ENCODE measurements at regions not wholly inside any gene's neighbourhood (a gene's known extent, or its start where the extent isn't known, plus 50 kb on each side); places are given as distances from the start of the nearest gene placed in this dataset.

DNA sequence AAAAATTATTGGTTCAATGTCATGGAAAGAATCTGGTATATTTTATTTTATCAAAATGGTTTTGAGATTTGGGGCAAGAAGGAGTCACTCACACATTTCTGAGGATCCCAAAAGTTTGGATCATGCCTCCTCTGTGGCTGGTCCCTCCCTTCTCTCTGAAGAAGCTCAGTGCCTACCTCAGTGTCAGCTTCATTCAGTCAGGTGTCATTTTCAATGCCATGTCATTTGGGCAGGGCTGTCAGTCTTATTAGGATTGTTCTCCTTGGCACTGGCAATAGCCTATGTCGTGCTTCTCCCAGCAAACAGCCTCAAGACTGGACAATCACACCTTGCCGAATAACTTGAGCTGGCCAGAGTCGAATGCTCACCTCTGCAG lies 264.5 kb upstream of the CAMK1G start:
- no peak for DNase-seq

DNA sequence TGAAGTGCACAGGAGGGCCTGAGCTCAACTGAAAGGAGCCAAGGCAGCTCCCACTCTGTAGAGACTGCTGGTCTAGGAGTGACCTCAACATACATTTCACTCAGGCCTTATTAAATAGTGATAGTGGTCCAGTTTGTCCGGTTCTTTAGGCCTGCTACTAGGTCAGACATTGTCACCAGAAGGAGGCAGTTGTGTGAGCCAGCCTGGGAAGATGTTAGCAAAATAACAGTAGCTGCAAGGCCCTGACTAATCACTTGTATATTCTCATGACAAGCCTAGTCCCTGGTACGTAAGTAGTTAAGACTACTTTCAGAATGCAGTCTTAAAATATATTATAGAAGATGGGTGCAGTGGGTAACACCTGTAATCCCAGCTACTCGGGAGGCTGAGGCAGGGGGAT lies 264.0 kb upstream of the CAMK1G start:
- DNase-seq = no peak

DNA sequence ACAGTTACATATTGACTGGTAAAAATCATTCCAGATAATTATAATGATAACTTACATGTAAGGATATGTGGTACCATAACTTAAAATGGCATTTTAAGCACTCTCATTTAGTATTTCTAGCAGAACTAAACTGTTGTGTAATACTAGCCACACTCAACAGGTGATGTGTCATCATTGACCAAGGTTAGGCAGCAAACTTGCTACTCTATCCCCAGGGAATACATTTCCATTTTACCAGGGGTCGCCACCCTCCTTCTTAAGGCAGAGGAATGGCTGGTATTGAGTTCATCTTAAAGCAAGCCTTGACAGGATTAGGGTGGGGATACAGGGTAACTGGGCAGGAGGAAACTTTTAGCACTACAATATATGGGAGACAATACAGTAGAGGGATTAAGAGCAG lies 259.8 kb upstream of the CAMK1G start:
- DNase-seq = no peak

DNA sequence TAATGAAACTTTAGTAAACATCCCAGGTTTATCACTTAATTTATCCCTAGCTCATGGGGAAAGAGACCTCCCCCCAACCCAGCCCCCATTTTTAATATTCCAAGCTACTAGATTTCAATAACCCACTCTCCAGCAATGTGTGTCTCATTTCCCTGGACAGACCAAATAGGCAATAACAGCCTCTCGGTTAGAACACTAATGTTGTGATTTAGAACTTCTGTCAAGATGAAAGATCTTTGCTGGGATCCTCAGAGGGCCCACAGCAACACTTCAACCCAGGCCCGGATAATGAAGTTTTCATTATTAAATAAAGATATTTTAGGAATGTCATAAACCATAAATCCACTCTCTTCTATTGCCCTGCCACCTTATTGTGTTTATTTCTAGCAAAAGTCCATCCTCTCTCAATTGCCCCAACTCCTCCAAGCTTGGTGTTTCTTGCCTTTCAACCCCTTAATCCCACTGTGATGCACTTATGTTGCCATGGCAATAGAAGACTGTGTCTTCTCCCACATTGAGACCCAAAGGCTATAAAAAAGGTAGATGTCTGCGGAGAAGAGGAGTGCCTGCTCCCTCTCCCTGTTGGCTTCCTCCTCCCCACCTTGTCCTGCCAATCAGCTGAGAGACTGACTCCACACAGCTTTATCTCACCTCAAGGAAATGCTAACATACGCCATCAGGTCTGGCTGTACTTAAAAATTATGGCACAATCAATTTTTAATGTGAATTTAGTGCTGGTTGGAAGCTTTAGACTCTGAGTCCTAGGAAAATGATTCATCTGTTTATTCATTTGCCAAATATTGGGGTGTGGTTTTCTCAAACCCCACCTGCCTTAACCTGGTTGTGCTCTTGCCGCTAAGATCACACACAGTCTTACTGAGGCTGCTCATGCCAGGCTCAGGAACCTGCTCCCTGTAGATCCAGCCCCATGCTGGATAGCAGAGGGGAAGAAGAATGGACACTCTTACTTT lies 258.3 kb upstream of the CAMK1G start:
- DNase-seq = no peak

DNA sequence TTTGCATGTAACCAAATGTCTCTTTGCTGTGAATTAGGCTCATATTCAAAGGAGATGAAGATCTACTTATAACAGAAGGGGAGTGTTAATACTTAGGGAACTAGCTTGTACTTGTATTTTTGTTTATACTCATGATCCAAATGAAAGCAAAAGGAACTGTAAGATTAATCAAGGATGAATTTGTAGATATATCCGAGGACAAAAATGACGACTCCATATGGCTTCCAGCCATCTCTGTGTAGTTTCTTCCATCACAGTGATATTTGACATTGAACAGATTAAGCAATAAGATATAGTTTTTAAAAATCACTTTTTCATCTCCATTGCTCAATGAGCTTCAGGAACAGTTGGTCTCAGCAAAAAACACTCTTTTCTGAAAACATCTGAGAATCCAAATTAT lies 257.4 kb upstream of the CAMK1G start:
- no peak for DNase-seq

DNA sequence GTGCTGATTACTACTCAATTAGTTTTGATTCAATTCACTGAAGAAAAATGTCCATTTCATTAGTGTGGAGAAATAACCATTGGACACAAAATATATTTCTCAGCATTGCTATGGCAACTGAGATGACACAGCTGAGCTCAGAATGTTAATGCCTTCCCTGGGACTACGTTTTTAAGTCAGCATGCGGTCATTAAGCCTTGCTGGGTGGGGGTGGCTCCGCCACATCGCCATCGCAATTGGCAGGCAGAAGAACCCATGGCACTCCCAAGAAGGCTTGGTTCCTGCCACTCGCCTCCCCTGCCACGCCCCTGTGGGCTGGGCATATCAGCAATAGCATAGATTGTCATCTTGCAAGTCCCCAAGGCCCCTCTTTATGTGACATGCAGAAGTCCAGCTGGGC lies 256.7 kb upstream of the CAMK1G start:
- no peak for DNase-seq

DNA sequence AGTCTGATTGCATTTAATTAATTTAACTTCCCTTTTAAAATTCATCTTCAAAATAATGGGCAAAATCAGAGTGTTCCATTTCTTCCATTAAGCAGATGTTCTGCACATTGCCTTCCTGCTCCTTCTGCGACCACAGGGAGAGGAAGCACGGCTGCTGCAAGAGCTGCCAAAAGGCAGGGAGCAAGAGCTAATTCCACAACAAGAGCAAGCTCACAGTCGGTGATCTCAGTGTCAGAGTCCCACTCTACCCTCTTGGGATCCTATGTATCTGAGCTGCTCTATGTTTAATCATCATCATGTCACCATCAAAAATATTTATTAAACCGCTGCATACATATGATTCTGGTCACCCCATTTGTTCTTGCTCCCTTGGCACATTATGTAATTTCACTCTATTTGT lies 255.3 kb upstream of the CAMK1G start:
- no peak for DNase-seq

DNA sequence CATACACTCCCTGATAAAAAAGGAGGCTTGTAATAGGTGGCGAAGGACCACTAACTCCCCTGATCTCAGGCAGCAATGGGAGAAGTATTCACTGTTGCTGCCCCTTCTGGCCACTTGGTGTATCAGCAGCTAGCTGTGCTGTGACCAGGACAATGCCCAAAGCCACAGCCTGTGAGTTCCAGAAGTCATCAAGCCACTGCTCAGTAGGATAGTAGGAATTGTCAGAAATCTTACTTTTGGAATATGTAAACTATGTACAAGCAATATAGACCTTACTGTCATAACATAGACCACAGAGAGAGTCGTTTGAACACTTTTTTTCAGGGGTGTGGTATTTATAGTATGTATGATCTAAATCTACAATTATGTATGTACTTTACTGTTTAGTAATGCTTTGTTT lies 248.3 kb upstream of the CAMK1G start:
- DNase-seq = peak; percentile 1 to 12

DNA sequence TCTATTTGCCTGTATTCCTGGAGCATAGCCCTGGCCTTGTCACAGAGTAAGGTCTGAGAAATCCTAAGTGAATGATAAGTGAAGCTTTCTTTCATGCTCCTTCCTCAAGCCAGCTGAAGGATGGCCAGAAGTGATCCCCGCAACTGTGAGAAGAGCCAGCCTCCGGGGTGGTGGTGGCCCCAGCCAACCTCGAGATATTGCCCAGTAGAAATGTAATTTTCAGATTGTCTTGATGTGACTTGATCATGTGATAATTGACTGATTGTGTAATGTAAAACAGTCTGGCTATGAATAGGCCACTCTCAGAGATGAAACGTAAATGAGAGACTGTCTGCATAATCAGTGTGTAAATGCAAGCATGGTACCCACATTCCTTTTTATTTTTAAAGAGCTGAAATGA lies 242.4 kb upstream of the CAMK1G start:
- DNase-seq = no peak

DNA sequence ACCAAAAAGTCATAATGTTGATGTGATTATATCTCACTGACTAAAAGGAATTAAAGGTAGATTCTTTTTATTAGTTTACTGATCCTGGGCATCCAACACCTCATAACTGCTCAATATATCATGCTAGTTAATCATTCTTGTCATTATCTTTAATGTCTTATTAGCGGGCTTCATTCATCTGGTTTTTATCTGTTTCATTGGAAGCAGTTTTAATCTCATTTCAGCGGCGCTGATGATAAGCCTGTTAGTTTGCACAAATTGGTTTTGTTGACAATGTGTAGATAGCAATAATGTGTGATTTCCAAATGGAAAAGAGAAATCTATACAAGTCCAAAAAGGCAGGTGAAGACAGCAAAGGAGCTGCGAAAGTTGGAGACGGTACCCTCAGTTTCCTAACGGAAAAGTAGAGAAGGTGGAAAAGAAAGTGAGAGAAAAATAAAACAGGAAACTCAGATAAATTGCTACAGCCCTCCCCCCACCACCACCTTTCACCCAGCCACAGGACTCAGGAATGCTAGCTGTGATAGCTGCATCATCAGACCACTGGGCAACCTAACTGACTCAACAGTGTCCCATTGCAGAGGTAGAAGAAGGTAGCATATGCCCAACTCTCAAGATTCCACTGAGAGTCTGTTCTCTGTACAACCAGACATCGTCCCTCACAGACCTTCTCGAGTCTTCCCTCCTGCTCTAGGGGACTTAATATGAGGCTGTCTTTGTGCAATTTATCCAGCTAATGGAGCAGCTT lies 241.7 kb upstream of the CAMK1G start:
- no peak for DNase-seq

DNA sequence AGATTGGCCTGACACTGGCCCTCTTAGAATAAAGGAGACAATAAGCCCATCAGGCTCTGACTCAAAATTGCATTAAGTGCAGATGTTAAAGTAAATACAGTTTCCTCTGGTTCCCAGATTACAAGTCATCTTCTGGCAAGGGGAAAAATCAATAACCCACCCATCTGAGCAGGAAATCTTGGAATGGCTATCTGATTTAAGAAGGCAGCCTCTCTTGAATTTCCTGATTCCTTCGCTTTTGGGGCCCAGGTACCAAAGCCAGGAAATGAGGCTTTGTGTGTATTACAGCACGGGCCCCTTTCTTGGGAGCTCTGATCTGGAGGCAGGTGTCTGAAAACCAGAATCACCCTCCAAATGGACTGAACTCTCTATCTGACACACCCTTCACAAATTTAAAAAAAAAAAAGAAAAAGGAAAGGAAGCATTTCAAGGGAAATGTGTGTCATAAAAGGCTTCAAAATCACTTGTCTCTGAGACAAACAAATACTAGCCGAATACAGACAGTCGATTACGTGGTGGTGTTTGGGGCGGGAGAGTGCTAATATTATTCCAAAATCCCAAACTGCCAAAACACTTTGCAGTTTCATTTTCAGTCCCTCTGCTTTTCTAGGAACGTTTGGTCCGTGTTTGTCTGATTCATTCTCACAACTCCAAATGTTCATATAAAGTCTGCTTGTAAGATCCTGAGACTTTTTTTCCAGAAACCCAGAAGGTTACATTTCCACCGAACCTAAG lies 240.9 kb upstream of the CAMK1G start:
- DNase-seq = no peak

DNA sequence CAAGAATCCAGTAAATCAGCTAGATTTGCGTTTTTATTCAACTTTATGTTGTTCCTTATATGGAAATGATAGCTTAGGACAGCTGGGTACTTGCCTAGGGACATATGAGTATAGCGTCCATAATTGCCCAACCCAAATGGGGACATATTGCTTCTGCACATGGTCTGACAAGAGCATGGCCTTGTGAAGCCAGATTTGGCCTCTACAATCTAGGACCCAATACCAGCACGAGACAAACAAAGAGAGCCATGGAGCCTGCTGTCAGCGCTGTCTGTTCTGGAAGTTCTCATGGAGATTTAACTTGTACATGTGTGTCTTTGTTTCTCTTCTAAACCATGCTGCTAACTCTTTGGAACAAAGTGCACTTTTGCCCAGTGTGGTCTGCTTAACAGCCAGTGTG lies 240.0 kb upstream of the CAMK1G start:
- no peak for DNase-seq

DNA sequence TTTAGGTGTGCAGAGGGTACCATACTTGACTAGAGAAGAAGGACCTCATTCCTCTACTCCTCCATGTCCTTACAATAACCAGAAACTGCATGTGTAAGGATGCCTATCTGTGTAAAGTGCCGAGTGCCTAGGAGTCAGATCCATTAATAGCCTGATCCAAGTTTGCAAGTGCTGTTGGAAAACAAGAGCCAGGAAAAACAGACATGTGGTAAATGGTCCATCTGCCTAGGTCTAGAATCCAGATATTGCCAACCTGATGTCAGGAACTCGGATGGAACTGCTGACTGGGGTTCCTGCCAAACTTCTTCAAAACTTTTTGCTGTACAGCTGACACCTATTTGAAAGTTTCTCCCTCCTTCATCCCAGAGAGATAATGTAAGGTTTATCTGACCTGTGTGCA lies 239.4 kb upstream of the CAMK1G start:
- no peak for DNase-seq

DNA sequence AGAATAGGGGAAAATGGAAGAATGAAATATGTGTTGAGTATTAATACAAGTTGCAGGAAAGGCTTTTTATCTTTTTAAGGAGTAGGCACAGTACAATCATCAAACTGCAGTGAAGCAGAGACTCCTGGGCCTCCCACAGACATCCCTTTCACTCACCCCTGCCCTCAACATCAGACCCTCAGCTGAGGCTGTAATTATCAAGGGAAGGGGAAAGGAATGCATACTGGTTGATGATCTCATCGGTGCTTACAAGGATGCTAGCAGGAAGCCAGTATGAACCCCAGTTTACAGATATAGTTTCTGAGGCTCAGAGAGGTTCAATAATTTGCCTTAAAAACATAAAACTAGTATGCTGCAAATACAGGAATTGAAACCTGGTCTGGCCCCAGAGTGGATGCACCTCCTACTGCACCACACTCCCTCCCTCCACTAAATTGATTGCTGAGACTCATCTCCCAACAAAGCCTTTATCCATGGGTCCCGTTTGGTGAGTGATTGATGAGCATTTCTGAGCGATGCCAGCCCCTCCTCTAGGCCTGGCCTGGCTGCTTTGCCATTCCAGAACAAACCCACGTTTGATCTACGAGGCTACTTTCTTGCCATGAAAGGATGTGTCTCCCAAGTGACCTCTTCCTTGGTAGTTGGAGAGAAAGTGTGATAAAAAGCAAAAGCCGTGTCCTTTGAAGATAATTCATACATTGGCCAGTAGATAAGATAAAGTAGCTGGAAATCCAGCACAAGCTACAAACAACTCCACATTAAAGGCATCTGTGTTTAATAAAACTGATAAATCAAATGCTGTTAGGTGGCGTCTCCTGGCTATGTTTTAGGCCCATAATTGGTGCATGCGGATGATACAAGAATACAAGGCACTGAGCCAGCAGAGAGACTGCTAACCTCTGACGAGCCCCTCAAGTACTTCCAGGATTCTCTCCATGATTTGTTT lies 233.9 kb upstream of the CAMK1G start:
- no peak for DNase-seq

DNA sequence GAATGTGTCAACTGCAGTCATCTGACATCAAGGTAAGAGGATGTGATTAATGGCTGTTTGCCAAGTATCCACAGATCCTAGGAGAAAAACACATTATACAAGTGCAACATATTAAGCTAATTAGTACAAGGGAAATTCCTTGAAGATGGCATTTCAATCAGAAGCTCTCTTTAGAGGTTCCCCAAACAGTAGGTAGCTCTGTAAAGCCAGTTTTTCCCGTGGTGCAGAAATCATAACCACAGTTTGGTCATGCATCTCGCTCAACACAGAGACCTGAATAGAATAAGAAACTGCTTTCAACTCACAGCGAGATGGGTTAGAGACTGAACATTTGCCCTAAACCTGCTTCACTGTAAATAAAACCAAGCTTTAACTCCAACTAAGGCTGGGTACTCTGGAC lies 230.5 kb upstream of the CAMK1G start:
- no peak for DNase-seq

DNA sequence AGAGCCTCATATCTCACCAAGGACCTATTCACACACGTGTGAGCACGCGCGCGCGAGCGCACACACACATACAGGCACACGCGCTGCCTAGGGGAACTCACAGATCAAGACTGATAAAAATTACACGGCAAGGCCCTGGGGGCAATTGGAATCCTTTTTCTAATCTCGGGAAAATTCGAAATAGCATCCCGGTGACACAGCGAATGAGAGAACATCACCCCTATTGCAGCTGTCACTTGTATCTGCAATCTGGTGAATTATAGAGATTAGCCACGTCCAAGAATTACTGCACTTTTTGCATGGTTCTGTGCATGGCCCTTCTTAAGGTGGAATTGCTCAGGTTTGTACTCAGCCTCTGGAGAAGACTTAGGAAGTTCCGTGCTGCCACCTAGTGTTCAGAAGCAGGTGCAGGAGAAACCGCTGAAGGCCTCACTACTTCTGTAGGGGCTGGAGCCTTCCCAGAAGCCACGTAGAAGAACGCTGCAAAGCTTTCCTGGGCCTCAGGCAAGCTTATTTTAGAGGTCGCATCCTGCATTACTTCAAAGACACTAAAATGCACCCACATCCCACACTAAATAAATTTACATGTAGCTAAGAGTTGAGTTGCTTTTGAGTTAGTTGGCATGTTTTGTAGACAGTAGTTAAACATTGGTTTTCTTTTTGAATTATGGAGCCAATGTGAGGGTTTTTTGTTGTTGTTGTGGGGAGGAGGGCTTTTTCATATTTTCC lies 229.2 kb upstream of the CAMK1G start:
- DNase-seq = peak; percentile 52 to 69

DNA sequence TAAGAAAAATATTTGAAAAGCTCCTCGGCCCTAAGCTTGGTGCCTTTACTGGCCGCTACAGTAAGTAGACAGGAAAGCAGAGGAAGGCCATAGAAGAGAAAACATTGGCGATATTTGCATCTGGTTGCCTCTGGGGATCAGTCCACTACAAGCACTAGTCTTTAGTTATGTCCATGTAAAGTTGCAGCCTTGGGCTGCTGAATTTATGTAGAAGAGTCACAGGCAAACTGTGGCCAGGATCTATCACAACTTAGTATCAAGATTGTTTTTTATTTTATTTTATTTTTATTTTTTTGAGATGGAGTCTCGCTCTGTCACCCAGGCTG lies 228.7 kb upstream of the CAMK1G start:
- no peak for DNase-seq

DNA sequence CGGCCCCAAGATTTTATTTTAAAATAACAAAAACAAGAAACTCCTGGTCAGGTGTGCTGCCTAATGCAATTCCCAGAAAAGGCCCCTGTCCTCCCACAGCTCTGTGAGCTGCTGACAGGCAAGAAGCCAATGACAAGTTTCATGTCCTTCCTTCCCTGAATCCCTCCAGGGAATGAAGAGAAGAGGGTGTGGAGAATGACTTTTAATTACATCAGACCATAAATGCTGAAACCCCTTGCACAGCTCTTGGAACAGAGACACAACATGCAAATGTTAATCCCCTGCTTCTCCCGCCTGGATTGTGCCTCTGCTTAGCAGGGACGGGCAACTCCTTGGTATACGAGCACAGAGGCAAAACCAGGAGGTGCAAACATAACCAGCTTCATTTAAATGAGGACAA lies 228.1 kb upstream of the CAMK1G start:
- DNase-seq = no peak

DNA sequence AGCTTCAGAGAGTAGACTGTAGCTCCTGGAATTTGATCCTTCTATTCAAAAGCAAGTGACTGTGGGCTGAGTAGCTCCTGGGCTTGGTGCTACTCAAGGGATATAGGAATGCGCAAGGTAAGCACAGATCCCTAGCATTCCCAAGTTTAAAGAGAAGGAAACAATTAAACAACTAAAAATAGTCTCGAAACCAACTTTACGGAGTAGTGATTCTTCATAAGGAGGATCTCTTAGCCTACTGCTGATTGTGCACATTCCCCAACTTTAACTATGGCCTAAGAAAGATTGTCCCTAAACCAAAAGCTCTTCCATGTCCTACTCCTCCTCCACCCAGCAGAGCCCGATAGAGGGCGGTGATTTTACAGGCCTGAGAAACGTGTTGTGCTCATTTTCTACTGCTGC lies 226.5 kb upstream of the CAMK1G start:
- DNase-seq = no peak

DNA sequence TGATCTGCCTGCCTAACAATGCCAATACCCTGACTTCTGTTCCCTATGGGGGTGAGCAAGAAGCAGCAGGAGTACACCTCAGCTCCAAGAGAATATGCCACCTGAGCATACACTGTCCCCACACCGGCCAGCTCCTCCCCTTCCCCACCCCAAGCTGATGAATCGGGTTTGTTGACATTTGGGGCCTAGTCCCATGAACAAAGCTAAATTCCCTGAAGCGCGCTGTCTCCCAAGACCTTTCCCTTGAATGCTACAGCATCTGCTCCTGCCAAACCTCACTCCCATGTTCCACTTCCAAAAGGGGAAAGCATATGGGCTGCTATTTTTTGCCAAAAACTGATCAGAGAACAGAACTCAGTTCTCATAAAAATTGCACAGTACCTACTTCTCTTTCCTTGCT lies 220.4 kb upstream of the CAMK1G start:
- no peak for DNase-seq

DNA sequence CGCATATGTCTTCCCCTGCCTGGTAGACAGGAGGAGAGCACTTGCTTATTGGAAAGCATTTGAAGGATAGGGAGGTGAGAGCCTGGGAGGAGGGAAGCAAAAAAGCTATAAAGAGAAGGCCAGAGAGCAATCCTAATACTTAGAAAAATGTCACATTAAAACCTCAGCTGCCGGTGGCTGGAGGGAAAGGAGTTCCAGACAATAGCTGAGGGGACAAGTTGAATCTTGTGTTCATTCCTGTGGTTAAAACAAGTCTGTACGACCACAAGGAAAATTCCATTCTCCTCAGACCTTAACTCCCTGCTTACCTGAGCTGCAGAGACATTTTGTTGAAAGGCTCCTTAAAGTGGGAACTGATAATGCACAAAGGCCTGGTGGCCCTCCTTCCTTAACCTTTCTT lies 218.8 kb upstream of the CAMK1G start:
- no peak for DNase-seq

All from AML-193 (cell line).